H1 (cell line): ENCODE measurements at regions not wholly inside any gene's neighbourhood (a gene's known extent, or its start where the extent isn't known, plus 50 kb on each side); places are given as distances from the start of the nearest gene placed in this dataset.

Experiments used
- SIX5 ChIP-seq: IDR thresholded peaks from 2 replicates; pipeline ENCODE4 v1.6.1; 2011; ENCODE audit warnings: mild to moderate bottlenecking, low read depth, low read length
- SRF ChIP-seq: IDR thresholded peaks from 2 replicates; pipeline ENCODE4 v1.6.1; 2011; ENCODE audit warnings: mild to moderate bottlenecking, low read depth, low read length, moderate library complexity

- no peak for TF ChIP-seq SIX5
- no peak for TF ChIP-seq SRF
- TF ChIP-seq, all 59 proteins: peak for 0
Measured at GRCh38 chr20:7505835-7506221, 434.4 kb downstream of the HAO1 start (continued).
